ENCODE measurements at regions not wholly inside any gene's neighbourhood (a gene's known extent, or its start where the extent isn't known, plus 50 kb on each side); places are given as distances from the start of the nearest gene placed in this dataset.

DNA sequence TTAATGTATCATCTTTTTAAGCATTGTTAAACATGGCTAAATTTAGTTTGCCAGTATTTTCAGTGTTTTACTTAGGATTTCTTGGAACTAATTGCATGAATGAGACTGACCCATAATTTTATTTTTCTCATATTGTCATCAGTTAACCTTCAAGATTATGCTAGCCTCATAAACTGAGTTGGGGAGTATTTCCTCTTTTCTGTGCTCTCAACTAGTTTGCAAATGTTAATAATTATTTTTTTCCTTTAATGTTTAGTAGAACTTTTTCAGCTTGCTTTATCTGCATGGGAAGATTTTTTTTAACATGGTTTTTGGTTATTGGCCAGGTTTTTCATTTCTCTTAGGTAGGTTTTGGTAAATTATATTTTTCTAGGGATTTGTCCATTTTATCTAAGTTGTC is 235.4 kb upstream of the SESN3 start:
- no peak for DNase-seq

- no peak for DNase-seq
Observed at GRCh38 chr11:95465887-95466286, 234.9 kb upstream of the SESN3 start.

DNA sequence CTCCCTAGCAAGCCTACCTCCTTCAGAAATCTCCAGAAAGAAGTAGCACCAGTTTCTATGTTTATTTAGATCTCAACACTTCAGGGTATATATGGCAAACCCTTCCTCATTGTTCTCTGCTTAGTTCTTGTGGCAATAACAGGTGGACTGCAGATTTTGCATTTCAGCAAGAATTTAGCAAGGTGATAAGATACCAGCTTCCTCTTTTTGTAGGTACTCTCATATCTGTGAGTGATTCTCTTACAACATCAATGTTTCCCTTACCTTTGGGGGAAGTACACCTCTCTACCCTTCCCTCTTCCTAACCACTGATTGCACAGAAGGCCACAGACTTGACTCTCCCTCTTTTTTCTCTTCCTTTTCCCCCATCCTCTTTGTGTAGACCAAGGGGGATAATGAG is 230.9 kb upstream of the SESN3 start:
- DNase-seq, result no peak

DNA sequence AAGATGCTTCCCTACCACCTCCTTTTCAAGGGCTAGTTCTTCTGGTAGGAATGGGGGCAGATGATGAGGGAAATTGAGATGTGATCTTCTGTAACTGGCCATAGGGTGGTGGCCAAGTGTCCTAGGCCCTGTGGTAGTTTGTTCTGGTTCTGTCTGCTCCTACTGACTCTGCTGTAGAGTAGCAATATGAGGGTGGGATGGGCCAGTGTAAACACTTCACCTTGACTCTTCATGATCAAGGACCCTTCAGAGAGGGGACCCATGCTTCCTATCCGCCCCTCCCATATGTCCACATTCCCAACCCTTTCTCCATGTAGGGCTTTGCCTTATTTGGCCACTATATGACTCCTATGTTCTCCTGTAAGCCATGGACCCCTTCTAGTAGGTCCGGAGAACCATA is 230.3 kb upstream of the SESN3 start:
- no peak for DNase-seq

- DNase-seq, result no peak
Observed at GRCh38 chr11:95459291-95460042, 228.5 kb upstream of the SESN3 start.

GRCh38 chr11:95456714-95457491 is 225.9 kb upstream of the SESN3 start:
- no peak for DNase-seq

- no peak for DNase-seq
Observed at GRCh38 chr11:95455228-95455970, 224.4 kb upstream of the SESN3 start.

- DNase-seq, result no peak
Observed at GRCh38 chr11:95453616-95454171, 222.7 kb upstream of the SESN3 start.

DNA sequence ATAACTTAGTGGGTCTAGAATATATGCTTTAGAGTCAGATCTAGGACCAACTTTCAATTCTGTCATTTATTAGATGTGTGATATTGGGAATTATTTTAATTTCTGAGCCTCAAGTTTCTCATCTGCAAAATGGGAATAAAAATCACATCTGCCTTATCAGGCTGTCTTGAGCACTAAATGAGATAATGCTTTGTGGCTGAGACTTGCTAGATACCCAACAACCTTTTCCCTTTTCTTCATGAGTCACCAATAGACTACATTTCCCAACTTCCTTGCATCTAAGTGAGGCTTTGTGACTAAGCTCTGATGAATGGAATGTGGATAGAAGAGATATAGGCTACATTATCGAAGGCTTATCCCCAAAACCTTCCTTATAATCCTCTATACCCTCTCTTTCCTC is 220.7 kb upstream of the SESN3 start:
- peak; percentile 58 for DNase-seq

DNA sequence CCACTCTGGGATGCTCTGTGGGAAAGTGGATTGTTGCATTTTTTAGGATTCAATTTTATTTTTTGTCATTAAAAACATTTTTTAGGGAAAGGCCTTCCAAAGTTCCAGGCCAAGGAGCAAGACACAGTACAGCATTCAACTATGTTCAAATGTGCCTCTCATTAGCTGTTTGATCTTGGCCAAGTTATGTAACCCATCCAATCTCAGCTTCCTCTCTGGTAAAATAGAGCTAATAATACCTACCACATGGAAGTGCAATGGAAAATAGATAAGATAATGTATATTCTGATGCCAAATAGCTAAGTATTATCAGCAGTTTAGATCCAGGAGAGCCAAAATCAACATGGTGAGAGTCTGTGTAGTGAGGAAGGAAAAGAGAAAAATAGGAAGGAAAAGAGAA is 220.3 kb upstream of the SESN3 start:
- no peak for DNase-seq

GRCh38 chr11:95450547-95451123 is 219.6 kb upstream of the SESN3 start:
- DNase-seq, result peak; percentile 24

- no peak for DNase-seq
Observed at GRCh38 chr11:95445746-95446333, 214.8 kb upstream of the SESN3 start.

GRCh38 chr11:95444309-95445241 is 213.6 kb upstream of the SESN3 start:
- no peak for DNase-seq

GRCh38 chr11:95443386-95443785 is 212.4 kb upstream of the SESN3 start:
- DNase-seq, result peak; percentile 68

GRCh38 chr11:95442531-95443050 is 211.6 kb upstream of the SESN3 start:
- no peak for DNase-seq

DNA sequence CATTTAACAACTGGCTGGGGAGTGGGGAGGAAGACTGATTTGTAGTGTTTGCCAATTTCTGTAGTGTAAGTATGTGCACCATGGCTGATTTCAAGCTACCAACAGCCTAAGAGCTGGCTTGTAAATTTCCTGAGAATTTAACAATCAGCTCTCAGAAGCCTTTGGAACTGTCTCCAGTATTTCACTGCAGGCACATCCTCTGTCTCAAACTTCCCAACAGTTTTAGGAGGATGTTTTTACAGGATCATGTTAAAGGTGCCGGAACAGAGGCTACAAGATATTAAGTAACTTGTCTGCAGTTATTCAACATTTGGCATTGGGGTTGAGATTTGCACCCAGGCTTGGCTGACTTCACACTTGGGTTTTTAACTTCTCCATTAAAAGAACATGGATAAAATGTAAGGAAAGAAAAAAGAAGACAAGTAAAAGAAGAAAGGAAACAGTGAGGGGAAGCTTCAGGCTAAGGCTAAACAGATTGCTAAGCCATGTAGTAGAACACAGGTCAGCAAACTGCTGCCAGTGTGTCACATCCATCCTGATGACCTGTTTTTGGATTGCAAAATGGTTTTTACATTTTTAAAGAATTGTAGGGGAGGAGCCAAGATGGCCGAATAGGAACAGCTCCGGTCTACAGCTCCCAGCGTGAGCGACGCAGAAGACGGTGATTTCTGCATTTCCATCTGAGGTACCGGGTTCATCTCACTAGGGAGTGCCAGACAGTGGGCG is 204.8 kb upstream of the SESN3 start:
- DNase-seq, result no peak

DNA sequence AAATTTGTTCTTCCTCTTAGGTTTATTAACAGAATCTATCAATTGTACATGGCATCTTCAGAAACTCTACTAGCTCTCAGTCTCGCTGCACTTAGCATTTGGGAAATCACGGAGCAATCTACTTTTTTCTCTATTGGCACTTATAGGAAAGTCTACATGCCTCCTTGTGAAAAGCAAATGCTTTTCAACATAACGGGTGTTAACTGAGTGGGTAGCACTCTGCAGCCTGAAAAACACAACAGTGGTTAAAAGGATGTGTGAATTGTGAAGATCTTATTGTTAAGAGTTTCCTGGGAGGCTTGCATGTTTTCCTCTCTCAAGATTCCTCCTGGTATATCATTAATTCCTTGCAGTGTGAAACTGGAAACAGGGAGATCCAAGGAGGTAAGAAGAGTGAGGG is 204.2 kb upstream of the SESN3 start:
- DNase-seq, result no peak

GRCh38 chr11:95434489-95435057 is 203.6 kb upstream of the SESN3 start:
- no peak for DNase-seq

GRCh38 chr11:95434009-95434408 is 203.0 kb upstream of the SESN3 start:
- no peak for DNase-seq
